ENCODE measurements at regions not wholly inside any gene's neighbourhood (a gene's known extent, or its start where the extent isn't known, plus 50 kb on each side); places are given as distances from the start of the nearest gene placed in this dataset.
"Not testable (repeated sequence)": the region's sequence is repeated elsewhere in the genome, so short reads cannot be mapped to it uniquely, and the experiment has no call there.

- 56 to 75% methylated on average over 2 of the region's 2 CpGs for WGBS, 2 donors
- intact Hi-C loops (cut with DNase I): no loop called here
- Histone ChIP-seq H3K9me3 (no peaks in the 10 kb centered on the region), H3K27ac (no peak overlapping the region), H3K4me1 (no peaks in the 10 kb centered on the region), H3K36me3 (no peaks in the 10 kb centered on the region), H3K27me3 (no peaks in the 10 kb centered on the region), H3K4me3 (no peak overlapping the region)
- DNase-seq: no peak
- TF ChIP-seq EP300 (IDR thresholded peaks at IDR 0.05): no peak
Observed at GRCh38 chr13:89455741-89456140, 1784.6 kb downstream of the SLITRK5 start.

DNA sequence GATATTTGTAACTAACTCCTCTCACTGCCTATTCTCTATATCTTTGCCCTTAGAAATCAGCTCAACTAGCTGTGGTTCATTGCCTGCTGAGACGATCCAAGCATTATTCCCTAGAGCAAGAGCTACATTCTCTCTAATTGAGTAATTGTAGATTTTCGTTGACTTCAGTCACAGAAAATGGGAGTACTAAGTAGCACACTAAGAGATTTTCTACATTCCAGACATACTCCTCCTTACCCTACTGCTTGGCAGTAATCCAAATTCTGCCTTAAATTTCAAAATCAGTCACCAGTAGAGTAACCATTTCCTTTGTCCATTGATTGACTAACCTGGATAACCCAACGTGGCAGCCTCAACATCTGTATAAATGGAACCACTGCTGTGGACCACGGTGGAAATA, 1786.8 kb downstream of the SLITRK5 start:
- intact Hi-C loops (cut with DNase I): no loop called here
- Histone ChIP-seq H3K27me3 (no peaks in the 10 kb centered on the region), H3K36me3 (no peaks in the 10 kb centered on the region), H3K4me1 (no peaks in the 10 kb centered on the region), H3K4me3 (no peak overlapping the region), H3K27ac (no peak overlapping the region), H3K9me3 (no peaks in the 10 kb centered on the region)
- TF ChIP-seq POLR2A (IDR thresholded peaks at IDR 0.05): no peak
- no peak for TF ChIP-seq CTCF (IDR thresholded peaks at IDR 0.05)
- no peak for DNase-seq
- 54 to 70% methylated on average over 4 of the region's 4 CpGs for WGBS, 2 donors

GRCh38 chr13:89458456-89458855, 1787.3 kb downstream of the SLITRK5 start:
- 65 to 75% methylated on average over 1 of the region's 1 CpG for WGBS, 2 donors
- H3K4me1 ChIP-seq: no peaks in the 10 kb centered on the region
- H3K9me3 ChIP-seq: no peaks in the 10 kb centered on the region
- no peak overlapping the region for H3K4me3 ChIP-seq
- no peaks in the 10 kb centered on the region for H3K27me3 ChIP-seq
- intact Hi-C loops (cut with DNase I): no loop called here
- TF ChIP-seq EP300 (IDR thresholded peaks at IDR 0.05): no peak
- no peak for TF ChIP-seq POLR2AphosphoS5 (IDR thresholded peaks at IDR 0.05)
- TF ChIP-seq CTCF (IDR thresholded peaks at IDR 0.05): no peak
- TF ChIP-seq POLR2A (IDR thresholded peaks at IDR 0.05): no peak
- no peak for DNase-seq
- H3K27ac ChIP-seq: no peak overlapping the region
- H3K36me3 ChIP-seq: no peaks in the 10 kb centered on the region

- intact Hi-C loops (cut with DNase I); DNase-seq; H3K36me3 ChIP-seq; H3K4me1 ChIP-seq; H3K27ac ChIP-seq; H3K4me3 ChIP-seq; H3K27me3 ChIP-seq; H3K9me3 ChIP-seq: not testable (repeated sequence)
Observed at GRCh38 chr13:89460895-89461294, 1789.7 kb downstream of the SLITRK5 start.

DNA sequence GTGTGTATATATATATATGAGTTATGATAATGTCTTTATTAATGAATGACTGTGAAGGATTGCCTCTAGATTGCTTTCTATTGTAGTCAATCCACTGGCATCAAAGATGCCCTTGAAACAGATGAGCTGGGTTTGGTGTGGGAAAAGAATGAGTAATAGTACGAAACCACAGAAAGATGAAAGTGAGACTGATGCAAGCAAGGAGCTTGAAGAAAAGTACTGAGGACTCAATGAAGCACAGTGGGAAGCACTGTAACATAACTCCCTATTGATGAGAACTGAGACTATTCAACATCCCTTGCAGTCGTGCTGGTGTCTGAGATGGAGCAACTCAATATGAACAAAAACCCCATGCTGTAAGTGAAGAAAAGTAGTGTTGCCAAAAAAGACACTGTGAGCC, 1794.2 kb downstream of the SLITRK5 start:
- H3K36me3 ChIP-seq: no peaks in the 10 kb centered on the region
- no peaks in the 10 kb centered on the region for H3K4me1 ChIP-seq
- intact Hi-C loops (cut with DNase I): no loop called here
- no peaks in the 10 kb centered on the region for H3K27me3 ChIP-seq
- 73 to 76% methylated on average over 2 of the region's 2 CpGs for WGBS, 2 donors
- H3K9me3 ChIP-seq: no peaks in the 10 kb centered on the region
- no peak overlapping the region for H3K27ac ChIP-seq
- H3K4me3 ChIP-seq: no peak overlapping the region
- DNase-seq: no peak
- no peak for TF ChIP-seq POLR2AphosphoS5 (IDR thresholded peaks at IDR 0.05)
- no peak for TF ChIP-seq POLR2A (IDR thresholded peaks at IDR 0.05)
- no peak for TF ChIP-seq EP300 (IDR thresholded peaks at IDR 0.05)
- TF ChIP-seq CTCF (IDR thresholded peaks at IDR 0.05): no peak

- H3K4me1 ChIP-seq: no peaks in the 10 kb centered on the region
- no peak overlapping the region for H3K4me3 ChIP-seq
- H3K9me3 ChIP-seq: peaks cover 0 to 2% (median 0%) of the 10 kb centered on the region in 4 donors
- no peak for TF ChIP-seq CTCF (IDR thresholded peaks at IDR 0.05)
- no peak for TF ChIP-seq POLR2AphosphoS5 (IDR thresholded peaks at IDR 0.05)
- intact Hi-C loops (cut with DNase I): no loop called here
- no peak overlapping the region for H3K27ac ChIP-seq
- no peak for DNase-seq
- H3K36me3 ChIP-seq: no peaks in the 10 kb centered on the region
- H3K27me3 ChIP-seq: no peaks in the 10 kb centered on the region
- 89 to 91% methylated on average over 2 of the region's 2 CpGs for WGBS, 2 donors
Observed at GRCh38 chr13:89468081-89468480, 1796.9 kb downstream of the SLITRK5 start.

All from sigmoid colon (tissue), 6 donors.